Gastroesophageal sphincter (tissue), 4 donors: ENCODE measurements at regions not wholly inside any gene's neighbourhood (a gene's known extent, or its start where the extent isn't known, plus 50 kb on each side); places are given as distances from the start of the nearest gene placed in this dataset.

ENCODE experiments used
- ATAC-seq: fragments of 150-250 bp; one replicate; pipeline ENCODE4 v1.9.1; 2016; ENCODE audit warnings: mild to moderate bottlenecking, moderate library complexity
- H3K27ac ChIP-seq, 4 donors: fragments of 200-600 bp; sonication (generic) in 3 of 4; 1 replicate in 3 of 4; 2 replicates in 1 of 4; pipeline ENCODE4 v1.5.1; 2016 to 2019
- H3K27me3 ChIP-seq: fragments of 200-600 bp; sonication (generic); one replicate; pipeline ENCODE4 v1.5.1; 2019
- H3K36me3 ChIP-seq, 2 donors: fragments of 200-600 bp; sonication (generic); one replicate each; pipeline ENCODE4 v1.5.1; 2019; ENCODE audit warnings: control low read depth in 1 of 2
- H3K4me1 ChIP-seq, 3 donors: fragments of 200-600 bp; sonication (generic); 1 replicate in 2 of 3; 2 replicates in 1 of 3; pipeline ENCODE4 v1.5.1; 2016 to 2019; ENCODE audit warnings: control low read depth in 2 of 3
- H3K4me3 ChIP-seq, 2 donors: fragments of 200-600 bp; sonication (generic); one replicate each; pipeline ENCODE4 v1.5.1; 2019; ENCODE audit warnings: mild to moderate bottlenecking in 1 of 2, moderate library complexity in 1 of 2
- H3K9me3 ChIP-seq, 3 donors: fragments of 200-600 bp; sonication (generic); one replicate each; pipeline ENCODE4 v1.5.1; 2017 to 2019; ENCODE audit warnings: control low read depth in 2 of 3
- CTCF ChIP-seq, 4 experiments: fragments of 200-600 bp in 2 of 4; fragments of 450-650 bp in 2 of 4; sonication (generic) in 1 of 4; IDR thresholded peaks; one replicate each; pipeline ENCODE4 v1.5.1; 2017 to 2019; ENCODE audit warnings: antibody characterized with exemption in 4 of 4, mild to moderate bottlenecking in 2 of 4, moderate library complexity in 2 of 4
- EP300 ChIP-seq: sonication (generic); formaldehyde crosslinking; IDR thresholded peaks from one replicate; pipeline ENCODE4 v1.6.1; 2017; ENCODE audit warnings: antibody characterized with exemption, mild to moderate bottlenecking
- POLR2A ChIP-seq, 2 donors: fragments of 450-650 bp; IDR thresholded peaks; one replicate each; pipeline ENCODE4 v1.6.1; 2017; ENCODE audit warnings: antibody characterized with exemption in 2 of 2, mild to moderate bottlenecking in 2 of 2, moderate library complexity in 1 of 2
- POLR2AphosphoS5 ChIP-seq: sonication (generic); formaldehyde crosslinking; IDR thresholded peaks from one replicate; pipeline ENCODE4 v1.6.1; 2017; ENCODE audit warnings: antibody characterized with exemption
- WGBS, 2 donors: methylation state at CpG; one replicate each; pipeline ENCODE4 v1.1.5; 2018; ENCODE audit warnings: low coverage in 1 of 2; 5-methylcytosine and 5-hydroxymethylcytosine counted together

GRCh38 chr4:128657638-128658037 lies 151.9 kb upstream of the JADE1 start:
- no peak for ATAC-seq
- peak overlapping the region in 2 of 4 donors; percentile 83 to 86 for H3K27ac ChIP-seq
- H3K9me3 ChIP-seq, result peaks cover 0 to 11% (median 0%) of the 10 kb centered on the region in 3 donors
- WGBS, 2 donors, result 92 to 94% methylated on average over 2 to 4 of the region's 4 CpGs
- no peak overlapping the region for H3K4me3 ChIP-seq
- peaks cover 22 to 72% (median 24%) of the 10 kb centered on the region in 3 donors for H3K4me1 ChIP-seq
- no peaks in the 10 kb centered on the region for H3K27me3 ChIP-seq
- TF ChIP-seq POLR2AphosphoS5 (no peak), POLR2A (IDR thresholded peaks at IDR 0.05) (no peak), CTCF (IDR thresholded peaks at IDR 0.05) (no peak), EP300 (no peak)
- H3K36me3 ChIP-seq, result no peaks in the 10 kb centered on the region

GRCh38 chr4:128654465-128654864 lies 155.0 kb upstream of the JADE1 start:
- peak overlapping the region; percentile 21 to 33 for H3K4me3 ChIP-seq
- H3K27ac ChIP-seq, result peak overlapping the region in 3 of 4 donors; percentile 45 to 77 (median 64)
- no peaks in the 10 kb centered on the region for H3K36me3 ChIP-seq
- H3K4me1 ChIP-seq, result peaks cover 2 to 42% (median 10%) of the 10 kb centered on the region in 3 donors
- H3K9me3 ChIP-seq, result peaks cover 0 to 11% (median 0%) of the 10 kb centered on the region in 3 donors
- ATAC-seq, result no peak
- no peaks in the 10 kb centered on the region for H3K27me3 ChIP-seq
- TF ChIP-seq POLR2A (IDR thresholded peaks at IDR 0.05) (no peak), POLR2AphosphoS5 (no peak), EP300 (no peak), CTCF (IDR thresholded peaks at IDR 0.05) (no peak)
- WGBS, 2 donors, result 93 to 100% methylated on average over 2 of the region's 3 CpGs

GRCh38 chr4:128653527-128654444 lies 155.7 kb upstream of the JADE1 start:
- WGBS, 2 donors, result 27 to 37% methylated on average over 3 to 7 of the region's 8 CpGs
- peaks cover 0 to 39% (median 6%) of the 10 kb centered on the region in 3 donors for H3K4me1 ChIP-seq
- TF ChIP-seq CTCF (IDR thresholded peaks at IDR 0.05) (no peak), EP300 (no peak), POLR2AphosphoS5 (peak; percentile 21), POLR2A (IDR thresholded peaks at IDR 0.05) (no peak)
- peak overlapping the region; percentile 45 to 77 (median 60) for H3K27ac ChIP-seq
- no peaks in the 10 kb centered on the region for H3K27me3 ChIP-seq
- H3K9me3 ChIP-seq, result peaks cover 0 to 11% (median 0%) of the 10 kb centered on the region in 3 donors
- H3K4me3 ChIP-seq, result peak overlapping the region; percentile 21 to 33
- no peaks in the 10 kb centered on the region for H3K36me3 ChIP-seq
- ATAC-seq, result peak; percentile 86

GRCh38 chr4:128649575-128650205 lies 159.8 kb upstream of the JADE1 start:
- no peak overlapping the region for H3K4me3 ChIP-seq
- 40% methylated on average over 1 of the region's 1 CpG; no CpG with 5 or more reads in 1 of the 2 donors for WGBS, 2 donors
- H3K27me3 ChIP-seq, result no peaks in the 10 kb centered on the region
- ATAC-seq, result no peak
- H3K9me3 ChIP-seq, result peaks cover 0 to 6% (median 0%) of the 10 kb centered on the region in 3 donors
- no peak for TF ChIP-seq POLR2AphosphoS5
- no peak for TF ChIP-seq EP300
- no peak for TF ChIP-seq CTCF (IDR thresholded peaks at IDR 0.05)
- peaks cover 0 to 25% (median 0%) of the 10 kb centered on the region in 3 donors for H3K4me1 ChIP-seq
- no peaks in the 10 kb centered on the region for H3K36me3 ChIP-seq
- no peak overlapping the region for H3K27ac ChIP-seq
